ENCODE measurements at regions not wholly inside any gene's neighbourhood (a gene's known extent, or its start where the extent isn't known, plus 50 kb on each side); places are given as distances from the start of the nearest gene placed in this dataset.
A peak's percentile ranks its signal among the peaks of the same experiment; 100 is the strongest.

DNA sequence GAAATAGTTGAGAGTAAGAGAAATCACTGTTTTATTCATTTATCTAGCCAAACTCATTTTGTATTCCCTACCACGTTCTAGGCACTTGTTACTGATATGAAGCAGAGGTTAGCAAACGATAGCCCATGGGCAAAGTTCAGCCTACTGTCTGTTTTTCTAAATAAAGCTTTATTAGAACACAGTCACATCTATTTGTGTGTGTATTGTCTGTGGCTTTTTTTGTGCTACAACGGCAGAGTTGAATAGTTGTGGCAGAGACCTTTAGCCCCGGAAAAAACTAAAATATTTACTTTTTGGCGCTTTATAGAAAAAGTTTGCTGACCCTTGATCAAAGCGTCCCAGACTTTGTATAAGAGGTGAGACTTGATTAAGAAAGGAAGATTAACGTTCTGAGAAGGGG, 289.1 kb upstream of the CFAP20DC start:
- H3K4me3 ChIP-seq: no peak overlapping the region
- no peaks in the 10 kb centered on the region for H3K36me3 ChIP-seq
- TF ChIP-seq Cebpa-rat (IDR thresholded peaks at IDR 0.05): no peak
- H3K4me1 ChIP-seq: no peaks in the 10 kb centered on the region
- H3K27ac ChIP-seq: no peak overlapping the region
- H3K27me3 ChIP-seq: no peaks in the 10 kb centered on the region
- no peak overlapping the region for H3K9ac ChIP-seq
- no peak overlapping the region for H3K4me2 ChIP-seq
- H4K20me1 ChIP-seq: no peaks in the 10 kb centered on the region
- H3K9me3 ChIP-seq (replicated peaks in 1 of 11): 0 out of 22 replicates have a peak, but pooled peaks cover 0 to 1% (median 0%) of the 10 kb centered on the region in 11 experiments

DNA sequence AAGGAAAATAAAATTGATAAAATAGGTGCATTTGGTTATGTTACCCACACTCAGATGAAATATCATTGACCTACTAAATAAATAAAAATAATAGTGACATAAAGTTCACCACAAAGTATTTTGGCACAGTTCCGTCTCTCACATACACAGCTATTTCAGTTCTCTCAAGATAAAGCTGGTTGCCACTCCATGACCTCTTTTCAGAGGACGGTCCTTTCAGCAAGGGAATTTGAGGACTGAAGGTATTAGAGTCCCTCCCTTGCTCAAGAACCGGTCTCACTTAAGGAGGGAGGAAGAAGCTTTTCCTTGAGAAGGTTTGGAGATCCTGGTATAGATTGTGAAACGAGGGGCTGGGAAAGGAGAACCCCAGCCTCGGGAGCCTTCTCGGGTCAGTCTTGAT, 285.5 kb upstream of the CFAP20DC start:
- Histone ChIP-seq H3K9me3 (replicated peaks in 1 of 11) (peaks cover 0 to 12% (median 6%) of the 10 kb centered on the region in 11 experiments; a peak in 9 of 22 replicates), H3K36me3 (no peaks in the 10 kb centered on the region), H3K4me3 (no peak overlapping the region), H3K27ac (no peak overlapping the region), H3K4me1 (no peaks in the 10 kb centered on the region), H4K20me1 (no peaks in the 10 kb centered on the region), H3K9ac (no peak overlapping the region), H3K4me2 (no peak overlapping the region), H3K27me3 (no peaks in the 10 kb centered on the region)
- TF ChIP-seq Cebpa-rat (IDR thresholded peaks at IDR 0.05): no peak

DNA sequence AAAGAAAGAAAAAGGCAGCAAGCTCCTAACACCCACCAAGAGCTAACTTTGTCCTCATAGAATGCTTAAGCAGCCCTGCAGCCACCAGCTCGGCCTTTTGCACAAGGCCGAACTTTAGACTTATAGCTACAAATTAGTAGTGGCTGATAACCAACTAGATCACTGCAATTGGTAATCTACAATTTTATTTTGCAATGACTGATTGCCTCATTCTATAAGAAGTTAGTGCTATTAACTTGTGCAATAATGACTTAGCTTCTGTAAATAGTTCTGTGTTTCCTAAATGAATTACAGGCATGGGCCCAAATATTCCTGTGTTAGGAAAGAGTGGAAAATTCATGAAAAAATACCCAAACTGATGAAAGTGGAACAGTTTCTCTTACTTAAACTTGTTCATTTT, 284.8 kb upstream of the CFAP20DC start:
- Histone ChIP-seq H3K27ac (no peak overlapping the region), H3K9me3 (replicated peaks in 1 of 11) (peaks cover 0 to 12% (median 6%) of the 10 kb centered on the region in 11 experiments; a peak in 9 of 22 replicates), H3K4me2 (no peak overlapping the region), H4K20me1 (no peaks in the 10 kb centered on the region), H3K4me3 (no peak overlapping the region), H3K36me3 (no peaks in the 10 kb centered on the region), H3K4me1 (no peaks in the 10 kb centered on the region), H3K27me3 (no peaks in the 10 kb centered on the region), H3K9ac (no peak overlapping the region)
- no peak for TF ChIP-seq Cebpa-rat (IDR thresholded peaks at IDR 0.05)

DNA sequence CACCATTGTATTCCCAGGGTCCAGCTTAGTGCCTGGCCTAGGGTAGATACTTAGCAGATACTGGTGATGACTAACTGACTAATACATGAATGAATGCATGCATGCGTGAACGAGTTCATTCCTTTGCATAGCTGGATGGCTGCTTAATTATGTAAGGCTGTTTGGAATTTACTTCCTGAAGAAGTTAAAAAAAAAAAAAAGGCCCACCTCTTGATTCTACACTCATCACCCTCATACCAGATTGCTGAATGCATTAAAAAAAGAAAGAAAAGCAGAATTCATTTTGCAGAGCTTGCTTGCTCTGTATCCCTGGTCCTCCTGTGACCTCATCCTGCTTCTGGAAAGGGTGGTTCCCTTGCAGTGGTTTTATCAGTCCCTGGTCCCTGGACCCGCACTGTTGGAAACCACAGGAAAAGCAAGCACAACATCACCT, 277.6 kb upstream of the CFAP20DC start:
- Histone ChIP-seq H3K4me3 (no peak overlapping the region), H3K27ac (no peak overlapping the region), H4K20me1 (no peaks in the 10 kb centered on the region), H3K9ac (no peak overlapping the region), H3K4me2 (peak overlapping the region in 7 of 11 experiments; percentile 4 to 33 (median 29); a peak in 7 of 22 replicates), H3K36me3 (no peaks in the 10 kb centered on the region), H3K9me3 (replicated peaks in 1 of 11) (no peaks in the 10 kb centered on the region; a peak in 1 of 22 replicates), H3K27me3 (no peaks in the 10 kb centered on the region), H3K4me1 (peaks cover 0 to 11% (median 7%) of the 10 kb centered on the region in 10 experiments; a peak in 12 of 20 replicates)
- no peak for TF ChIP-seq Cebpa-rat (IDR thresholded peaks at IDR 0.05)

DNA sequence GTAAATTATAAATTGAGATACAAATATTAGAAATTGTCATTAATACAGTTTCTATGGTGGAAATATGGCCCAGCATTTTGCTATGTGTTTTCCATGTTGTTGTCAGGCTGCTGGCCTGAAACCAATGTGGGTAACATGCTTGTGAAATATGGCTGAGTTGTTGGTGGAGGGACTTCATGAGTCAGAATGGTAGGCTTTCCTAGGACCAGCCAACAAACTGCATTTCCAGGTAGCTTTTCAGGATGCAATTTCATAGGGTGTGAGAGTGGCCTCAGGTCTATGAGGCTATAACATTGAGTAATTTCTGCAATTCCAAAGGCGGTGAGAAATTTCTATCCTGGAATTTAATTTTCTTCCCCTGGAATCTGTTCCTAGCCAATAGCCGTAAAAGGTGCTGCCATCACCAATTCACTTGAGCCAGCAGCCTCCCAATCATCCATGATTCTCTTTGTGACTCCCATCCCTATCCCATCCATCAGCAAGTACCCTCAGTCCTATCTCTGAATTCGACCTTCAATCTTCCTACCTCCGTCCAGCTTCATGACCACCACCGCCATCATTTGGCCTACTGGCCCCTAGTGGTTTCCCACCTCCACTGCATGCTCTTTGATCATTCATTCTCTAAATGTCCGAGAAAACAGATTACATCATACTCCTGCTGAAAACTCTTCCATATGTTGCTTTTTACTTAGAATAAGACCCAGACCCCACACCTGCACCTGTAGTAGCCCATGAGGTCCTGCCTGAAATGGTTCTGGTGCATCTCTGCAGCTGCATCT, 276.6 kb upstream of the CFAP20DC start:
- Histone ChIP-seq H3K9ac (no peak overlapping the region), H3K27me3 (no peaks in the 10 kb centered on the region), H3K4me1 (peaks cover 0 to 11% (median 7%) of the 10 kb centered on the region in 10 experiments; a peak in 12 of 20 replicates), H3K9me3 (replicated peaks in 1 of 11) (no peaks in the 10 kb centered on the region; a peak in 1 of 22 replicates), H3K4me2 (no peak overlapping the region), H3K36me3 (no peaks in the 10 kb centered on the region), H3K4me3 (no peak overlapping the region), H3K27ac (no peak overlapping the region), H4K20me1 (no peaks in the 10 kb centered on the region)
- TF ChIP-seq Cebpa-rat (IDR thresholded peaks at IDR 0.05): no peak

DNA sequence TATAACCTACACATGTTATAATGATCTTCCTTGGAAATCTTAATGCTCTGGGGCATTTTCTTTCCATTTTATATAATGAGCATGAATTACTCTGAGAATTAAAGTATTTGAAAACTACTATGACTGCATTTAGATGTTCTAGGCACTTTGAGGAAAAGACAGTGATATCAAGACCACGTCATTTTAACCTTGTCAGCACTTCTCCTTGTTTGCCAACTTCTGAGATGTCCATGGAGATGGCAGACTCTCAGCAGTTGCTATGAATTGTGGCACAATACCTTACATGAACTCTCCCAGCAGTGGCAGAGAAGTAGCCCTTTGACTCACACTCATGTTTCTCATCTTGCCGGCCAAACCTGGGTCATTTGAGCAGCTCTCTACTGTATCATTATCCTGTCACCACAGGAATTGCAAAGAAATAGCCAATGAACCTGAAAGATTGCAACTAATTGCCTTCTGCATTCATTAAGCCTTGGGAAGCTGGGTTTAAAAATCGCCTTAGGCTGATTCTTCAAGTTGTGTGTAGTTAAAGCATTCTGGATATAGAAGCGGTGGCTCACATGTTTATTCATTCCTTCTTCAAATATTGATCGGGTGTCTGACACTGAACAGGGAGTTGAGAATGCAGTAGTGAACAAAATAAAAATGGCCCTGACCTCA, 272.2 kb upstream of the CFAP20DC start:
- Histone ChIP-seq H4K20me1 (no peaks in the 10 kb centered on the region), H3K9ac (no peak overlapping the region), H3K4me3 (no peak overlapping the region), H3K4me1 (0 out of 20 replicates have a peak, but pooled peaks cover 0 to under 1% (median 0%) of the 10 kb centered on the region in 10 experiments), H3K27ac (no peak overlapping the region), H3K36me3 (no peaks in the 10 kb centered on the region), H3K4me2 (no peak overlapping the region), H3K9me3 (replicated peaks in 1 of 11) (no peaks in the 10 kb centered on the region; a peak in 1 of 22 replicates), H3K27me3 (no peaks in the 10 kb centered on the region)
- no peak for TF ChIP-seq Cebpa-rat (IDR thresholded peaks at IDR 0.05)

DNA sequence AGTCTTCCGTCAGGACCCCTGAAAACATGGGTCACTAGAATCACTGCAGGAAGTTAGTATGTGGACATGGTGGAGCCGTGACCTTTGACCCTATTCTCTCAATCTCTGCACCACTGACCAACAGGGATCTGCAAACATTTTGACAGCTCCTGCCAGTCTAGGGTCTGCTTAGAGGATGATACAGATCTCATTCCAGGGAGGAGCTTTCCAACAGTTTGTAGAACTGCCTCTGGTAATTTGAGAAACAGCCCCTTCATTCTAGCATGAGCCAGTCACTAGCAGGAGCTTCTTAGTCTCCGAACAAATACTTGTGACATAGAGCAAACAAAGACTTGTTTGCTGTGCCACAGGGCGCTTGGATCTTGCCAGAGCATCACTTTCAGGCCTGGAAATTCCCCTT, 270.3 kb upstream of the CFAP20DC start:
- Histone ChIP-seq H3K27me3 (no peaks in the 10 kb centered on the region), H3K9ac (no peak overlapping the region), H3K9me3 (replicated peaks in 1 of 11) (no peaks in the 10 kb centered on the region; a peak in 1 of 22 replicates), H3K36me3 (no peaks in the 10 kb centered on the region), H3K4me2 (no peak overlapping the region), H4K20me1 (no peaks in the 10 kb centered on the region), H3K27ac (no peak overlapping the region), H3K4me1 (no peaks in the 10 kb centered on the region), H3K4me3 (no peak overlapping the region)
- TF ChIP-seq Cebpa-rat (IDR thresholded peaks at IDR 0.05): no peak

DNA sequence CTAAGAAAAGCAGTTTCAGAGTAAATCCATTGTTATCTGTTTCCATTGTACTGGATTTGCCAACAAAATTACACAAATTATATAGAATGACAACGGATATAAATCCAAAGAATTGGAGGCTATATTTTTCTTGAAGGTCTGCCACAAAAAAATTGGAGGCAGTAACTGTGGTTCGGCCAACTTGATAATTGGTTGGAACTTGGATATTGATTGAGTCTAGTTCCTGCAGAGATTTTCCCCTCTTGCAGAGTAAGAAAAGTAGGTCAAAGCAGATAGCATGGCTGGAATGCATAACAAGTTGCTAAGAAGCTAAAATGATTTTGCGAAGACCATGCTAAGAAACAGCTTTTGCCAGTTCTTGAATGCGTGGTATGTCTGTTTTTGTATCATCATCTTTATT, 269.6 kb upstream of the CFAP20DC start:
- H3K36me3 ChIP-seq: no peaks in the 10 kb centered on the region
- no peaks in the 10 kb centered on the region; a peak in 1 of 22 replicates for H3K9me3 ChIP-seq (replicated peaks in 1 of 11)
- H3K27ac ChIP-seq: no peak overlapping the region
- no peaks in the 10 kb centered on the region for H4K20me1 ChIP-seq
- no peak overlapping the region for H3K4me3 ChIP-seq
- no peak overlapping the region for H3K4me2 ChIP-seq
- no peak for TF ChIP-seq Cebpa-rat (IDR thresholded peaks at IDR 0.05)
- H3K4me1 ChIP-seq: no peaks in the 10 kb centered on the region
- H3K27me3 ChIP-seq: no peaks in the 10 kb centered on the region
- H3K9ac ChIP-seq: no peak overlapping the region

DNA sequence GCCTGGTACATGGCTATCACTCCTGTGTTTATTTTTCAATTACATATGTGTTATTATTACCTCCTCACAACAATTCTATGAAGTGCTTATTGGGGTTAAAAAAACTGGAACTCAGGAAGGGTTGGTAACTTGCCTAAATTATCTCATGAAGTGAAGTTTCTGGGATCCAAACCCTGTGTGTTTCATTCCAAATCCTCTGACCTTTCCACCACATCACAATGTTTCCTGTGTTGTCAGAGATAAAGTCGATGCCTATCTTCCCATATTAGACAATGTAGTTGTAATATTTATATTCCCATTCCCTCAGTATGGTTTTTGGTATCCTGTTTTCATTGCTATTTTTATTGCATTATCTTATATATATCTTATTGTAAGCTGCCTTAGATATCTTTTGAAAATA, 269.1 kb upstream of the CFAP20DC start:
- Histone ChIP-seq H3K27ac (no peak overlapping the region), H3K4me3 (no peak overlapping the region), H3K9ac (no peak overlapping the region)

More for the DNA sequence above, 269.1 kb upstream of the CFAP20DC start:
- TF ChIP-seq Cebpa-rat (IDR thresholded peaks at IDR 0.05): no peak
- no peak overlapping the region for H3K4me2 ChIP-seq
- no peaks in the 10 kb centered on the region for H3K36me3 ChIP-seq
- H3K27me3 ChIP-seq: no peaks in the 10 kb centered on the region
- H3K4me1 ChIP-seq: no peaks in the 10 kb centered on the region
- H4K20me1 ChIP-seq: no peaks in the 10 kb centered on the region
- no peaks in the 10 kb centered on the region; a peak in 1 of 22 replicates for H3K9me3 ChIP-seq (replicated peaks in 1 of 11)
